ENCODE measurements at regions not wholly inside any gene's neighbourhood (a gene's known extent, or its start where the extent isn't known, plus 50 kb on each side); places are given as distances from the start of the nearest gene placed in this dataset.

- TF ChIP-seq, protein P1, sequence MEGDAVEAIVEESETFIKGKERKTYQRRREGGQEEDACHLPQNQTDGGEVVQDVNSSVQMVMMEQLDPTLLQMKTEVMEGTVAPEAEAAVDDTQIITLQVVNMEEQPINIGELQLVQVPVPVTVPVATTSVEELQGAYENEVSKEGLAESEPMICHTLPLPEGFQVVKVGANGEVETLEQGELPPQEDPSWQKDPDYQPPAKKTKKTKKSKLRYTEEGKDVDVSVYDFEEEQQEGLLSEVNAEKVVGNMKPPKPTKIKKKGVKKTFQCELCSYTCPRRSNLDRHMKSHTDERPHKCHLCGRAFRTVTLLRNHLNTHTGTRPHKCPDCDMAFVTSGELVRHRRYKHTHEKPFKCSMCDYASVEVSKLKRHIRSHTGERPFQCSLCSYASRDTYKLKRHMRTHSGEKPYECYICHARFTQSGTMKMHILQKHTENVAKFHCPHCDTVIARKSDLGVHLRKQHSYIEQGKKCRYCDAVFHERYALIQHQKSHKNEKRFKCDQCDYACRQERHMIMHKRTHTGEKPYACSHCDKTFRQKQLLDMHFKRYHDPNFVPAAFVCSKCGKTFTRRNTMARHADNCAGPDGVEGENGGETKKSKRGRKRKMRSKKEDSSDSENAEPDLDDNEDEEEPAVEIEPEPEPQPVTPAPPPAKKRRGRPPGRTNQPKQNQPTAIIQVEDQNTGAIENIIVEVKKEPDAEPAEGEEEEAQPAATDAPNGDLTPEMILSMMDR (IDR thresholded peaks at IDR 0.05; ENCODE audit: low read depth, low read length, poor library complexity, severe bottlenecking) = no peak
- no peak for TF ChIP-seq EZH2phosphoT487 (IDR thresholded peaks at IDR 0.05; ENCODE audit: borderline replicate concordance, low read length)
Observed at GRCh38 chr4:138298866-138299265, 56.7 kb upstream of the SLC7A11 start.

Data from DOHH2 (cell line).